Panc1 (cell line): ENCODE measurements at regions not wholly inside any gene's neighbourhood (a gene's known extent, or its start where the extent isn't known, plus 50 kb on each side); places are given as distances from the start of the nearest gene placed in this dataset.

Source experiments
- ATAC-seq: fragments of 200-7000 bp; cut with Tn5 transposase; 2 replicates; pipeline ENCODE4 v1.9.1; 2020; ENCODE audit warnings: mild to moderate bottlenecking, moderate library complexity
- BruUV-seq: library from RNA; stranded (reverse); fragments of 400-500 nt; replicated peaks from 2 replicates; lab custom pipeline; 2021; lab: Mats Ljungman, UMichigan
- CTCF ChIA-PET: fragments of 300-600 bp; sonication (Branson Sonifier 250); formaldehyde crosslinking; loops from one replicate; lab custom pipeline; 2022; ENCODE audit warnings: antibody characterized with exemption; lab: Charles Lee
- POLR2A ChIA-PET: fragments of 300-600 bp; sonication (Branson Sonifier 250); formaldehyde crosslinking; loops from one replicate; lab custom pipeline; 2022; ENCODE audit warnings: antibody characterized with exemption; lab: Charles Lee
- DNase-seq: peaks from one replicate; pipeline ENCODE4 v3.0.0-alpha.2; 2010; ENCODE audit warnings: low read depth, low spot score
- H3K27ac ChIP-seq: 2 replicates; pipeline ENCODE4 v1.5.1; 2011; ENCODE audit warnings: mild to moderate bottlenecking, low read length, inconsistent platforms
- H3K27me3 ChIP-seq: fragments of 200-500 bp; sonication (Bioruptor generic); 2 replicates; pipeline ENCODE4 v1.6.0; 2014; ENCODE audit warnings: low read length, inconsistent platforms; ENCODE audit not compliant: control insufficient read depth, insufficient read depth
- H3K36me3 ChIP-seq: fragments of 200-500 bp; sonication (Bioruptor generic); 2 replicates; pipeline ENCODE4 v1.5.1; 2014; ENCODE audit warnings: inconsistent platforms, mild to moderate bottlenecking, low read length, moderate library complexity; ENCODE audit not compliant: control insufficient read depth, insufficient read depth
- H3K4me1 ChIP-seq: 2 replicates; pipeline ENCODE4 v1.5.1; 2011; ENCODE audit warnings: inconsistent platforms, mild to moderate bottlenecking, low read length, moderate library complexity; ENCODE audit not compliant: control insufficient read depth, insufficient read depth
- H3K4me3 ChIP-seq, 2 experiments: 2 replicates each; pipeline ENCODE4 v1.5.1; 2011 to 2012; ENCODE audit warnings: low read depth in 2 of 2, low read length in 2 of 2, mild to moderate bottlenecking in 2 of 2, inconsistent platforms in 1 of 2, moderate library complexity in 1 of 2
- H3K9me3 ChIP-seq: fragments of 200-500 bp; sonication (Bioruptor generic); 2 replicates; pipeline ENCODE4 v1.5.1; 2014; ENCODE audit warnings: low read depth, mild to moderate bottlenecking, inconsistent platforms, low read length, moderate library complexity; ENCODE audit not compliant: control insufficient read depth, insufficient read depth
- CTCF ChIP-seq: fragments of 450-650 bp; IDR thresholded peaks from 2 replicates; pipeline ENCODE4 v1.5.1; 2017; ENCODE audit warnings: mild to moderate bottlenecking
- POLR2AphosphoS5 ChIP-seq: IDR thresholded peaks from 2 replicates; pipeline ENCODE4 v1.6.1; 2012; ENCODE audit warnings: mild to moderate bottlenecking, low read depth, low read length, moderate library complexity
- SIN3A ChIP-seq: IDR thresholded peaks from 2 replicates; pipeline ENCODE4 v1.6.1; 2012; ENCODE audit warnings: low read depth, mild to moderate bottlenecking, low read length, moderate library complexity, borderline replicate concordance; ENCODE audit not compliant: insufficient read depth
- TCF7L2 ChIP-seq: IDR thresholded peaks from 2 replicates; pipeline ENCODE4 v1.6.1; 2011; ENCODE audit warnings: mild to moderate bottlenecking, low read depth, low read length, inconsistent platforms
- in situ Hi-C: cut with HindIII; loops from 2 replicates; pipeline ENCODE4 v1.10.0; 2016; ENCODE audit warnings: low sequenced_read_pairs, low pct_unique_long_range_greater_than_20kb
- intact Hi-C: fragments of 100-400 bp; cut with micrococcal nuclease; formaldehyde crosslinking; loops from one replicate; pipeline ENCODE4 v1.10.0; 2022; ENCODE audit not compliant: unreplicated experiment
- TF ChIP-seq, protein P1 (sequence below), 2 experiments: IDR thresholded peaks; 2 replicates each; pipeline ENCODE4 v1.6.1; 2011 to 2012; ENCODE audit warnings: low read depth in 2 of 2, control low read depth in 1 of 2, low read length in 1 of 2, mild to moderate bottlenecking in 1 of 2, moderate library complexity in 1 of 2; ENCODE audit not compliant: insufficient read depth in 1 of 2

GRCh38 chr2:2871480-2872308 lies 505.9 kb downstream of the EIPR1 start:
- no TSS peak for BruUV-seq
- TF ChIP-seq, protein P1, sequence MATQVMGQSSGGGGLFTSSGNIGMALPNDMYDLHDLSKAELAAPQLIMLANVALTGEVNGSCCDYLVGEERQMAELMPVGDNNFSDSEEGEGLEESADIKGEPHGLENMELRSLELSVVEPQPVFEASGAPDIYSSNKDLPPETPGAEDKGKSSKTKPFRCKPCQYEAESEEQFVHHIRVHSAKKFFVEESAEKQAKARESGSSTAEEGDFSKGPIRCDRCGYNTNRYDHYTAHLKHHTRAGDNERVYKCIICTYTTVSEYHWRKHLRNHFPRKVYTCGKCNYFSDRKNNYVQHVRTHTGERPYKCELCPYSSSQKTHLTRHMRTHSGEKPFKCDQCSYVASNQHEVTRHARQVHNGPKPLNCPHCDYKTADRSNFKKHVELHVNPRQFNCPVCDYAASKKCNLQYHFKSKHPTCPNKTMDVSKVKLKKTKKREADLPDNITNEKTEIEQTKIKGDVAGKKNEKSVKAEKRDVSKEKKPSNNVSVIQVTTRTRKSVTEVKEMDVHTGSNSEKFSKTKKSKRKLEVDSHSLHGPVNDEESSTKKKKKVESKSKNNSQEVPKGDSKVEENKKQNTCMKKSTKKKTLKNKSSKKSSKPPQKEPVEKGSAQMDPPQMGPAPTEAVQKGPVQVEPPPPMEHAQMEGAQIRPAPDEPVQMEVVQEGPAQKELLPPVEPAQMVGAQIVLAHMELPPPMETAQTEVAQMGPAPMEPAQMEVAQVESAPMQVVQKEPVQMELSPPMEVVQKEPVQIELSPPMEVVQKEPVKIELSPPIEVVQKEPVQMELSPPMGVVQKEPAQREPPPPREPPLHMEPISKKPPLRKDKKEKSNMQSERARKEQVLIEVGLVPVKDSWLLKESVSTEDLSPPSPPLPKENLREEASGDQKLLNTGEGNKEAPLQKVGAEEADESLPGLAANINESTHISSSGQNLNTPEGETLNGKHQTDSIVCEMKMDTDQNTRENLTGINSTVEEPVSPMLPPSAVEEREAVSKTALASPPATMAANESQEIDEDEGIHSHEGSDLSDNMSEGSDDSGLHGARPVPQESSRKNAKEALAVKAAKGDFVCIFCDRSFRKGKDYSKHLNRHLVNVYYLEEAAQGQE (IDR thresholded peaks at IDR 0.05; ENCODE audit: insufficient read depth in 1 of 2, low read depth in 2 of 2, low read length in 1 of 2) = no peak
- TF ChIP-seq POLR2AphosphoS5 = no peak
- no peak for TF ChIP-seq SIN3A
- no peak for TF ChIP-seq TCF7L2
- TF ChIP-seq CTCF = no peak
- no peak overlapping the region for H3K27ac ChIP-seq
- H3K4me1 ChIP-seq = no peaks in the 10 kb centered on the region
- H3K9me3 ChIP-seq = no peaks in the 10 kb centered on the region
- H3K36me3 ChIP-seq = no peaks in the 10 kb centered on the region
- peaks cover 3% of the 10 kb centered on the region; the same call in 1 of the 2 replicates for H3K27me3 ChIP-seq
- no peak overlapping the region for H3K4me3 ChIP-seq
- intact Hi-C loops (no loop called here), in situ Hi-C loops (no loop called here)
- POLR2A ChIA-PET = interaction anchor here (0.6 kb wide), 1 partner anchor 273 kb away, joined by 3 read pairs; no protein-coding TSS in a partner anchor
- ATAC-seq (no peak), DNase-seq (no peak)
- CTCF ChIA-PET = no interaction called here

DNA sequence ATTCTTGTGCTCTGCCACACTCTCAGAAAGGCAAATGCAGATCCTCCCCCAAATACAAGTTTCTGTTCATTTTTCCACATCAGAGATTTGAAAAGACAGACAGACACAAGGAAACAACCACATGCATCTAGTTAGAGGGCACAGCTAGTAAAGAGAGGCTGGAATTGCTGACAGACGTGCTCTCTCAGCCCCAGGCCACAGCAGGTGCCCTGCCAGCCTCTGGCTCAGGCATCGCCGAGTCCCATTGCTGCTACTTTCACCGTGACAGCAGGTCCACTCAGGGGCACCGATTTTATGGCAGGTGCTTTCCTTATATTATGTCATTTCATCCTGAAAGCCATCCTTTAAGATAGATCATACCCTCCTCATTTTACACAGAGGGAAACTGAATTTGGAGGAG lies 507.5 kb downstream of the EIPR1 start:
- no peak for DNase-seq
- ChIA-PET CTCF (no interaction called here), POLR2A (no interaction called here)
- Histone ChIP-seq H3K36me3 (no peaks in the 10 kb centered on the region), H3K4me1 (no peaks in the 10 kb centered on the region), H3K4me3 (no peak overlapping the region), H3K27me3 (peaks cover 3% of the 10 kb centered on the region; the same call in 1 of the 2 replicates), H3K9me3 (no peaks in the 10 kb centered on the region), H3K27ac (no peak overlapping the region)
- TF ChIP-seq TCF7L2 = no peak
- TF ChIP-seq CTCF = no peak
- TF ChIP-seq, protein P1 (IDR thresholded peaks at IDR 0.05; ENCODE audit: insufficient read depth in 1 of 2, low read depth in 2 of 2, low read length in 1 of 2) = no peak
- no peak for TF ChIP-seq SIN3A
- no peak for TF ChIP-seq POLR2AphosphoS5
- BruUV-seq = no TSS peak
- ATAC-seq = no peak
- in situ Hi-C loops (no loop called here), intact Hi-C loops (no loop called here)
